GM18861 (cell line): ENCODE measurements at regions not wholly inside any gene's neighbourhood (a gene's known extent, or its start where the extent isn't known, plus 50 kb on each side); places are given as distances from the start of the nearest gene placed in this dataset.

Experiments used
- ATAC-seq: cut with Tn5 transposase; IDR thresholded peaks from one replicate; pipeline ENCODE4 v1.9.1; 2021; ENCODE audit not compliant: unreplicated experiment

DNA sequence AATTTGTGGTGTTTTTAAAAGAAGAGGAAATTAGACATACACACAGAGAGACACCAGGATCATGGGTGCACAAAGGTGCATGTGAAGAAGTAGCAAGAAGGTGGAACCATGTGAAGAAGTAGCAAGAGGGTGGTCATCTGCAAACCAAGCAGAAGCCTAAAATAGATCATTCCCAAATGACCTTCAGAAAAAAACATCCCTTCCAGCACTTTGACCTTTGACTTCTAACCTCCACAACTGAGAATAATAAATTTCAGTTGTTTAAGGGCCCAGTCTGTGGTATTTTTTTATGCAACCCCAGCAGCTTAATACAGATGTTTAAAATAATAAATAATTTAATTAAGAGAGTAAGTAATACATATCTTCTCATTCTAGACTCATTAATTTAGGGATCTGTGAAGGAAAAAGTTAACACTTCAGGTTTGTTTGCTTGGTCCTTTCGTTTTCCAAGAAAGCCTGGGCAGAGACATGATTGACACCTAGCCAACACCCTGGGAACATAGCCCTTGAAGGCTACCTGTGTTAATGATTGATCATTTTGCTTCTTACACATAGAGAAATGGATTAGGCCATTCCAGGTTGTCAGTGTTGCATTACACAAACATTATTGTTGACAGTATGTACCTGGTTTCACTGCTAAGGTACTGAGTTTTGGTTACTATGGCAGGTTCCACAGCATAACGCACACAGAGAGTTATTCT lies 1331.2 kb upstream of the GBE1 start:
- no peak for ATAC-seq

GRCh38 chr3:83076041-83076440 lies 1314.6 kb upstream of the GBE1 start:
- no peak for ATAC-seq

DNA sequence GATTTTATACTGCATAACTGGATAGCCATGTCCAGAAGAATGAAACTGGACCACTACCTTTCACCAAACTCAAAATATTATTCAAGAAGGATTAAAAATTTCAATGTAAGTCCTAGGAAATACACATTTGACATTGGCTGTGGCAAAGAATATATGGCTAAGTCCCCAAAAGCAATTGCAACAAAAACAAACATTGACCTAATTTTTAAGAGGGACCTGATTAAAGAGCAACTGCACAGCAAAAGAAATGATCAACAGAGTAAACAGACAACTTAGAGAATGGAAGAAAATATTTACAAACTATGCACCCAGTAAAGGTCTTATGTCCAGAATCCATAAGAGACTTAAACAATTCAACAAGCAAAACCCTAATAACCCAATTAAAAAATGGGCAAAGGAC lies 1313.0 kb upstream of the GBE1 start:
- no peak for ATAC-seq

DNA sequence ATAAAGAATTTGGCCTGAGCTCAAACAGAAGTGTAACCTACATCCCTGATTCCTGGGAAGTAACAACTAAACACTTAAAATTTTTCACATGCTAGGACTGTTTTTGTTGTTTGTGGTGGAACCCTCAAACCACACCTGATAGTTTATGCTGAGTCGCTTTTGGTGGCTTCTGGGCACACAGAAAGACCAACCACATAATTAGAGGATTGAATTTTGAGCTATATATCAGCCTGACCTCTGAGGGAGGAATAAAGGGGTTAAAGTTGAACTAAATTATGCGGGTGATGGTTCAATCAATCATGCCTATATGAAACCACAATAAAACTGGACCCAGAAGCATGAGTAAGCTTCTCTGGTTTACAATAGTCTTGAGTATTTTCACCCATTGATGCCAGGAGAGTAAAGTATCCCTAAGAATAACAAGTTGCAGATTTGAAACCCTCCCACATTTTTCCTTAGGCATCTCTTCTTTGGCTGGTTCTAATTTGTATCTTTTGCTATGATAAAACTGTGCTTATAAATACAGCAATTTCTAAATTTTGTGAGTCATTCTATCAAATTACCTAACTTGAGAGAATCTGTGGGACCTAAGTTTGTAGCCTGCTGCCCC lies 1304.5 kb upstream of the GBE1 start:
- no peak for ATAC-seq

DNA sequence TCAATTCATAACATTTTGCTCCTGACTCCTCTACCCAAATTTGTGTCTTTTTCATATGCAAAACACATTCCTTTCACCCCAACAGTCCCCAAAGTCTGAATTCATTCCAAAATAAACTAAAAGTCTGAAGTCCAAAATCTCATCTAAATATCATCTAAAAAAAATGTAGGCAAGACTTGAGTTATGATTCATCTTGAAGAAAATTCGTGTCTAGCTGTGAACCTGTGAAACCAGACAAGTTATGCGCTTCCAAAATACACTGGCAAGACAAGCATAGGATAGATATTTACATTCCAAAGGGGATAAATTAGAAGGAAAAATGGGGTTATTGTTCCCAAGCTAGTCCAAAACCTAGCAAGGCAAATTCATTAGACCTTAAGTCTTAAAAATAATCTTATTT lies 1302.0 kb upstream of the GBE1 start:
- no peak for ATAC-seq

DNA sequence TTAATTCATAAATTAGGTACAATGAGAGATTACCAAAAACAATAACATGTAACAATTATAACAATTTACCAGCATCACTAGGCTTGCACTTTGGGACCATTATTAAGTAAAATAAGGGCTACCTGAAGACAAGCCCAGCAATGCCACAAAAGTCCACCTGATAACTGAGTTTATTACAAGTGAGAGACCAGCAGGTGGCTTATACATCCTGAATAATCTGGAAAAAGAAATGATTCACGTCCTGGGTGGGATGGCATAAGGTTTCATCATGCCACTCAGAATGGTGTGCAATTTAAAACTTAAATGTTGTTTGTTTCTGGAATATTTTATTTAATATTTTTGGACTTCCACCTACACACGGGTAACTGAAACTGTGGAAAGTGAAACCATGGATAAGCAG lies 1287.1 kb upstream of the GBE1 start:
- ATAC-seq, result no peak

GRCh38 chr3:83039422-83039821 lies 1278.0 kb upstream of the GBE1 start:
- no peak for ATAC-seq

GRCh38 chr3:83035704-83036010 lies 1274.2 kb upstream of the GBE1 start:
- no peak for ATAC-seq

GRCh38 chr3:83034806-83035703 lies 1273.6 kb upstream of the GBE1 start:
- no peak for ATAC-seq

DNA sequence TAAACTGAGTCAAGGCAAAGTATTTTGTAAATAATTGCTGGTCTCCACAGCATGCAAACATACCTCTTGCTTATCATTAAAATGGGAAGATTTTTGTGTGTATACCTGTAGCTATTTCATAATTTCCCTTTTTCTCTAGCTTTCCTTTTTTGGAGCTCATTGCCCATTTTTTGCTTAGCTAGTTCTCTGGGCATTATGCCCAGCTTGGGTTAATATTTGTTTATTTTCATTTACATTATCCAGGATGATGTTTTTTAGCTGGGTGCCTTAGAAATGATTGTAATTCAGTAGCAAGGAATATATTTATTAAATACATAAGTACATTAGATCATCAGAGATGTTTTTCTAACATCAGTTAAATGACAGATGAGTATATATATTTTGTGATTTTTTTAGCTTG lies 1271.7 kb upstream of the GBE1 start:
- ATAC-seq, result no peak

GRCh38 chr3:83023086-83023485 lies 1261.6 kb upstream of the GBE1 start:
- no peak for ATAC-seq

- ATAC-seq, result no peak
Observed at GRCh38 chr3:83011481-83011880, 1250.0 kb upstream of the GBE1 start.

GRCh38 chr3:83003917-83004316 lies 1242.5 kb upstream of the GBE1 start:
- no peak for ATAC-seq

DNA sequence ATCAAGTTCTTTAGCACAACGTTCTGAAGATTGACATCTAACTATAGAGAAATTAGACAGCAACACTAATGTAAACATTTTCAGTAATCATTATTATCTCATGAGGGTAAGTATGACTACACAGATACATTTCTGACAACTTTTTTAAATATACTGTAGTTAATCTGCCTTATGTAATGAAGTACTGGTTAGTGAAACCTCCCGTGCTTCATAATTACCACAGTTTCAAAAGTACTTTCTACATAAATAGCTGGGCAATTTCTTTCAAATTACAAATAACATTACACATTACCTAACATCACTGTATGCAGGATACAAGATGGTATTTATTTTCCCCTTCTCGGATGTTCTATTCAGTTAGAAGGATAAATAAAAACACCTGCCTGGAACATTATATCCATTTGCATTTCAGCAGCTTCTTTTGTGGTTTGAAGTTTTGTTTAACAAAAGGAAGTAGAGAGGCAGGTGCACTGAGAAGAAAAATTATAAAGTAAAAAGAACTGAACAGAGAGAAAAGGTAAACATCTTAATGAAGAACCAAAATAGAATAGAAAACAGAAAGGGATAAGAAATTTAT lies 1241.5 kb upstream of the GBE1 start:
- ATAC-seq, result no peak

DNA sequence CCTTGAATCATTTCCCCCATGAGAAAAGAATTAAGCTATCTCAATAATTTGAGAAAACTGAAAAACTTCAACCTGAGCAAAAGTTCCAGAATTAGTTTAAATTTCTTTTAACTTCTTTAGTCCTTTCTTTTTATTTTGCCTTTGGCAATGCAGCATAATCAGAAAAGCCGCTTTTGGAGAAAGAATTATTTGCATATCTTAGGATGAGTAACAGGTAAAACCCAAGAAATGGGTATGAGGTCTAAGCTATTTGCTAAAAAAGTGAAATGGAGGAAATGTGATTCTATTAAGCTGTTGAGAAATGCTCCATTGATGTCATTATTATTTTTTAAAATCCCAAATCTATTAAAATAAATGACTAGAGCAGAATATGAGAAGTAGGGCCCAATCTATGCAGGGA lies 1238.3 kb upstream of the GBE1 start:
- ATAC-seq, result no peak

DNA sequence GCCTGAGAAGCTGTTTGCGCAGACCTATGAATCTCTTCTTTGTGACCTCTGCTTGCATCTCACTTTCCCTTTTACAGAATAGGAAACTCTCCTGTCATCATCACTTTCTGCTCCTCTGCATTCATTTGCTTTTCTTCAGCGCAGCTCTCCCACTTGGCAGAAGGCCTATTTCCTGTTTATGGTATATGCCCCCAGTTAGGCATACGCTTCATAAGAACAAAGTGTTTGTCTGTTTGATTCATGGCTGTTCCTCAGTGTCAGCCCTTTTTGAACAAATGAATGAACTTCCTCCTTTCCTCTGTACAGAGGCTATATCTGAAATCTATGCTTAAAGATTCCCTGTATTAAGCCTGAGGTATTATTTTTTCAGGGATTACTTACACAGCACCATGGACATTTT lies 1216.9 kb upstream of the GBE1 start:
- ATAC-seq, result no peak

DNA sequence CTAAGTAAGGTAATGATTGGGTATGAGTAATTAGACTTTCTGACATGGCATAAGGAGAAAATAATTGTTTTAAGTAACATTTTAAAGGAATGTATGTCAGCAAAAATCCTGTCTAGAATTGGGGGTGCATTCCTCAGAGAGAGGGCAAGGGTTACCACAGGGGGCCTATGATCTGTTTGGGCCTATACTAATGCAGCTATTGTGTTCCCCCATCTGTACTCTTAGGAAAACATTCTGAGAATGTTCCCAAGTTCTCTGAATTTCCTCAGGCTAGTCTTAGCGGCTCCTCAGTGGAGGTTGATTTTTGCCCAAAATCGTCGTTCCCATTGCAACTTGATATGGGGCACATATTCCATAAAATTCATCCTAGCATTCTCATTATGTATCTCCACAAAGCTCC lies 1216.4 kb upstream of the GBE1 start:
- no peak for ATAC-seq

- ATAC-seq, result no peak
Observed at GRCh38 chr3:82973791-82974190, 1212.3 kb upstream of the GBE1 start.

- ATAC-seq, result no peak
Observed at GRCh38 chr3:82960379-82960778, 1198.9 kb upstream of the GBE1 start.

DNA sequence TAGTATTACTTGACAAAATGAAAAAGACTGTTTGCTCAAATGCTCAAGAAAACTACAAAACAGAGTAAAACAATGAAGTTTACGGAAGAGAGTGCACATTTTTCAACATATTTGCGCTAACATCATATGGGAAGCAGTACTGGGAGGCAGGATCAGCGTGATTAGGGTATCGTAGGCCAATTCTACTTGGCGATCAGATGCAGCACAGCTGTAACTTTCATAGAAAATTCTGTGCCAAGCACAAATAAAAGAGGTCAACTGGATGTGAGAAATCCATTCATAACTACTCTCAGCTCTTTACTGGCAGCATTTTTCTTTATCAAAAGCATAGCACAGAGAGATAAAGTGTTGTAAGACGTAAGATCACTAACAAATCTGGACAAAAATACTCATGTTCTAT lies 1196.3 kb upstream of the GBE1 start:
- ATAC-seq, result no peak

- no peak for ATAC-seq
Observed at GRCh38 chr3:82957079-82957478, 1195.6 kb upstream of the GBE1 start.

DNA sequence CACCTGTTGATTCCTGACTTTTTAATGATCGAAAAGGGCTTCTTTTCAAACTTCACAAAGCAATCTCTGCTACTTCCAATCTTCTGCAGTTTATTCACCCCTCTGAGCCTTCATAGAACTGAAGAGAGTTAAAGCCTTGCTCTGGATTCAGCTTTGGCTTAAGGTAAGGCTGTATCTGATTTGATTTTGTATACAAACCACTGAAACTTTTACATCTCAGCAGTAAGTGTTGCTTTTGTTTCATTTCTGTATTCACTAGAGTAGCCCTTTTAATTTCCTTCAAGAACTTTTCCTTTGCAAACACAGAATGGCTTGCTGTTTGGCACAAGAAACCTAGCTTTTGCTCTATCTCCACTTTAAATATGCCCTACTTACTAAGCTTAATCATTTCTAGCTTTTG lies 1193.0 kb upstream of the GBE1 start:
- no peak for ATAC-seq
